GM18507 (cell line): ENCODE measurements at regions not wholly inside any gene's neighbourhood (a gene's known extent, or its start where the extent isn't known, plus 50 kb on each side); places are given as distances from the start of the nearest gene placed in this dataset.

Experiments used
- DNase-seq: peaks from one replicate; pipeline ENCODE4 v3.0.0; 2011; ENCODE audit warnings: low read depth; ENCODE audit not compliant: insufficient read length; ENCODE audit errors: extremely low spot score
- FAIRE-seq: peaks from 2 replicates; lab custom pipeline; 2011; peaks lifted over from hg19 to GRCh38; lab: Jason Lieb, UNC

DNA sequence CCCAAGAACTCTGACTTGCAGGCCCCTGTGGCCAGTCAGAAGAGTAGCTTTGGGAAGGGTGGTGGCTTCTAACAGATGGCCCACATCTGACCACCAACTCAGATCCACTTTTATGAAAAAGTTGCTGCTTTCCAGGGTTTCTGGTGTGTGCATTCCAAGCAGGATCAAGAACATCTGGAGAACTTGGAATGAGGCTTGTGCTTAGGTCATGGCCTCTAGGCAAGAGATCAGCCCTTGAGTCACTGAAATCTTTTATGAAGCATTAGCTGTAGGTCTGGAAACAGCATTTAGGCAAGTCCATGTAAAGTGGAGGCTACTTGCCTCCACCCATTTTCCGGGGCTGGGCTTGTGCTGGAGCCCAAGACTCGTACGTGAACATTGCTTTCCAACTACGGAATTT, 433.3 kb downstream of the SH3GL2 start:
- no peak for DNase-seq
- no peak for FAIRE-seq

DNA sequence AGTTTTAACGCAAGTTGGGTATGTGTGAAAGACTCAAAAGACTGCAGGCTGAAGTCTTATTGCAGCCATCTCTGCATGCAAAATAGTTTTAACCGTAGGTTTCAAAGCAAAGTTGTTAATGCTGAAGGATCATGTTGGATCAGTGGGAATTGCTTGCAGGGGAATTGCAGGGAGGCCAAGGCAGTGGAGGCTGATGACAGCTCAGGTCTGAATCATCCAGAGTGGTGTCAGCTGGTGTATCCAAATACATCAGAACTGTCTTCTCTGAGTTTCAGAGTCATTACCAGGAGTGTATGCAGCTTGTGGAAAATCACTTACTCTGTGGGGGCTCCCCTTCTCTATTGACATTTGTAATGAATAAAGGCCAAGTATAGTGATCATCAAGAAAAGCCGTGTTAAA, 435.7 kb downstream of the SH3GL2 start:
- FAIRE-seq (no peak), DNase-seq (no peak)

DNA sequence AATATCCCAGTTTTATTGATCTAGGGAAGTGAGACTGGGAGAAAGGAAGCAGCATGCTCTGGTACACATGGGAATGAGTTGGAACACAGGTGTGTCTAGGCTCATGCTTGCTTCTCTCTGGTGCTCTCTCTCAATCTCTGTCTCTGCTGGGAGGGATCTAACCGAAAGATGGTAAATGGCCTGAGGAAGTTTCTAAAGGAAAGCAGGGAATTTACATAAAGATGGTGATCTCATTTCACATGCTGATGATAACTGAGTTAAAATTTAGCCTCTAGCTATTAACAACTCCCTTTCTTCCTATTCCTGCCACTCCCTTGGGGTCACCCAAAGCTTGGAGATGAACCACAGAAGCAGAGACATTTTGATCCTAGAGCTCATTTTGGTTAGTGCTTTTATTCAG, 436.2 kb downstream of the SH3GL2 start:
- no peak for FAIRE-seq
- no peak for DNase-seq

DNA sequence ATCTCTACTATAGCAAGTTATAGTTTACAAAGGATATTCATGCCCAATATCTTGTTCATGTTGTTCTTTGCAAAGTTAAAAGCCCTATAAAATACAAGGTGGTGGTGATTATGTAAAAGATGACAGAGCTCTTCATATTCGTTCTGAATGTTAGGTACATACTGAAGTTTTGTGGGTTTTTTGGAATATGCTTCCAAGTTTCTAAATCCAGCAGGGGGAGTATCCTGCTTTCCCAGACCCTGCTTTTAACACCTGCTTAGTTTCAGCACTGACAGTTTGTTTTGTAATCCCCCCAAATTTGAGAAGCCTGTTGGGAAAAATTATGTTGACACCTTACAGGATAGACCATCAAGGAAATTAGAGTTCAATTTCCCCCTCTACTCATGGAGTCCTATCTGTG, 438.3 kb downstream of the SH3GL2 start:
- DNase-seq (no peak), FAIRE-seq (no peak)

DNA sequence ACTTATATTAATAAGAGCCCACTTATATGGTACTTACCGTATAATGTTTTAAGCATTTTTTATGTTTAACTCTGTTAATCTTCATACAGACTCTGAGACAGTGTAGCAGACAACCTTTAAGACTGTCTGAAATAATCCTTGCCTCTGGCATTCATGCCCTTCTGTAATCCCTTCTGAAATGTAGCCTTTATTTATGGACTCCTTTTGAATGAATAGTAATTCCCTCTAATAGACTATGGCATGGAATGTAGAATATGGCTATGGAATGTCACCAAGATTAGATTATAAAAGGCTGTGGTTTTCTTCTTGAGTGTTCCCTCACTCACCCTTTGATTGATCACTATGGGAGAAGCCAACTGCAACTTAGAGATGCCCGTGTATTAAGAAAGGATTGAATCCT, 439.4 kb downstream of the SH3GL2 start:
- DNase-seq (no peak), FAIRE-seq (no peak)

DNA sequence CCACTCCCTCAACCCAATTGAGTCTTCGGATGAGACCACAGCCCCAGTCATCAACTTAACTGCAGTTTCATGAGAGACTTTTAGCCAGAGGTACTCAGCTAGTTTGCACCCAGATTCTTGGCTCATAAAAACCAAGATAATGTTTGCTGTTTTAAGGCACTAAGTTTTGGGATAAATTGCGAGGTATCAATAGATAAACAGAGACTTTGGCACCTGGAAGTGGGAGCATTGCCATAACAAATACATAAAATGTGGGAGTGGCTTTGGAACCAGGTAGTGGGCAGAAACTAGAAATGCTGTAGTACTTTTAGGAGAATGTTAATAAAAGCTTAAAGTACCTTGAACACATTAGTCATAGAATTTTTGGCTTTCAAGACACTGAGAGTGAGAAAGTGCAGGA, 439.8 kb downstream of the SH3GL2 start:
- no peak for DNase-seq
- no peak for FAIRE-seq

DNA sequence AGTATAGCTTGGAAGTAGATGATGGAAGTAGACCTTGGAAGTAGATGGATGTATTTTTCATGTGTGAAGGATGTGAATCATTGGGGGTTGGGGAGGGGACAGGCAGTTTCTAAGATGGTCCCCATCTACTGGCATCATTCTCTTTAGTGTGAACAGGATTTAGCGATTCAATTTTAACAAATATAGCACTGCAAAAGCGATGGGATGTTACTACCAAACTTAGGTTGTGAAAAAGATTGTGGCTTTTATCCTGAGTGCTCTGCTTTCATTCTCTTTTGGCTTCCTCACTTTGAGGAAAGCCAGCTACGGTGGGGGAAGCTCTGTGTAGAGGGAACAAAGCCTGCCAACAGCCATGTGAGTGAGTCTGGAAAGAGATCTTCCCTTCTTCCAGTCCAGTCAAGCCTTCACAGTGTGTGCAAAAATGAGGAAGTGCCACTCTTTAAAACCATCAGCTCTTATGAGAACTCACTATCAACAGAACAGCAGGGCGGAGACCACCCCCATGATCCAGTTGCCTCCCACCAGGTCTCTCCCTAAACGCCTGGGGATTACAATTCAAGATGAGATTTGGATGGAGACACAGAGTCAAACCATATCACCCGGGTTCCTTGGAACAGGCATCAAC, 441.4 kb downstream of the SH3GL2 start:
- DNase-seq, result no peak
- no peak for FAIRE-seq

DNA sequence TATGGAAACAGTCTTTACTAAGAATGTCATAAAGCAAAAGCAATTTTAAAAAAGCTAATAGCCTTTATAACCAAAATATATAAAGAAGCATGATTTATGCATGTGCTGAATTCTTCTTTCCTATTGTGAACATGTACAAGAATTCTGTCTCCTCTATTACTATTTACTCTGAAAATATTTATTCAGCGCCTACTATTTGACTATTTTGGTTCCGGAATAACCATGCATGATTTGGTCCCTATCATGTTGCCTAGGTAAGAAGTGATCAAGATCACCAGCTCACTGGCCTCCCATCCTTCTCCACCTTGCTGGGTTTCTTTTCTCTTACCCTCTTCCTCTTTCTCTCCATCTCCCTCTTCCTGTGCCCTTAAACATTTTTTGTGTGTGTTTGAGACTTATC, 443.8 kb downstream of the SH3GL2 start:
- no peak for FAIRE-seq

DNA sequence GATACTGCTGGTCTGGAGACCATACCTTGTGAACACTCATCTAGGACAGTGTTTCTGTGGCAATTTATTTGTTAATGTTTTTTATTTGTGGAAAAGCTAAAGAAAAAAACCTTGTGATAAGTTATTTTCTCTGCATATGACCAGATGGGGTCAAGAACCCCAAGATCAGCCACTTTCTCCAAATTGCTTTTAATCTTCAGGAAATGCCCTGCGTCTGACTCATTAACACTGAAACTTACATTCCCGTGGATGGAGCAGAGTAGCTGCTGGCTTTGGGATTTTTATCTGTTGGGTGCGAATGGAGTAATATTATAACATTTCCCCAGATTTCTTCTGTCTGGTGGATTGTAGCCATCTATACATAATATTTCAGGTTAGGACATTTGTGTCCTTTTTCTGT, 444.5 kb downstream of the SH3GL2 start:
- FAIRE-seq, result no peak

More for the DNA sequence above, 443.8 kb downstream of the SH3GL2 start:
- DNase-seq, result no peak

DNA sequence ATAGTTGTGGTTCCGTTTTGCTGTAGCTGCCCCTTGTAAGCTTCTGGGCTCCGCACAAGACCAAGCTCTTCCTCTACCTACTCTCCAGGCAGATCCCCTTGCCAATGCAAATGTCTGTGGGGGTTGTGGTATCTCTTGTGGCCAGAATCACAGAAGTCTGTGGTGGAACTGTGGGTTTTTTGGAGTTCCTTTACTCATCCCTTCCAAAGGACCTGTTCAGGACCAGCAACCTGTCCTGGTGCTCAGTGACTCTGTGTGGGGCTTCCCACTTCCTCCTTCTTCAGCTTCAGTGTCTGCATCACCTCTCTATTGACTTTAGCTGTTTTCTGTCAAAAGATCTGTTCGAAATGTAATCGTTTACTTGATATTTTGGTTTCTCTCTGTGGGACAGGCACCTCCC, 441.3 kb upstream of the ADAMTSL1 start:
- DNase-seq (no peak), FAIRE-seq (no peak)

More for the DNA sequence above, 444.5 kb downstream of the SH3GL2 start:
- DNase-seq, result no peak

DNA sequence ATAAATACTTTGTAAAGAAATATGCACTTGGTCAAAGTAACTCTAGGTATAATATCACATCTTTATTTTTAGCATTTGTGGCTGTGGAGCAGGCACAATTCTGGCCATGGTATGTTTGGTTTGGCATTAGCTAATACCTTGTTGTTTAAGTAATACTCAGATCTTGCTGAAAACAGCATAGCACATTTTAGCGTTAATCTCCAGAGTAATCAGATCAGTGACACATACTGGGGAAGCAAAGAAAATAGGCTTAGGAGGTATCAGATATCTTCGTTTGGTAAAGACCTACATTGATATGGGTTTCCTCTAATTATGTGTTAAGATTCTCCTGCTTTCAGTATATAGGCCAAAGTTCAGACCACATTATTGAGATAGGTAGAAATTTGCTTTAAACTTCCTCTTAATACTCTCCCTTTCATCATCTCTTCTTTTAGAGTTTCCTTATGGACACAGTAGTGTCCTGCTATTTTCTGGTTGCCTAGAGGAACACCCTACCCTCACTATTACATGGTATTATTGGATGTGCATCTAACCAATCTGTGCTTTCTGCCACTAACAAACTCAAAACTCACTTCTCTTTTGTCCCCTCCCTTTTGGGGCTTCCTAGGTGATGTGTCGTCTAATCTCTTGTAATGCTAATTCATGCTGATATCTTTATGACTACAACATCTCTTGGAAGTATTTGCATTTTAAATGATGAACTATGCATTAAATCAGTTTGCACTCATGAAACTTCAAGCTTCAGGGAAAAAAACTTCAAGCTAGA, 437.3 kb upstream of the ADAMTSL1 start:
- DNase-seq, result no peak
- FAIRE-seq, result no peak

DNA sequence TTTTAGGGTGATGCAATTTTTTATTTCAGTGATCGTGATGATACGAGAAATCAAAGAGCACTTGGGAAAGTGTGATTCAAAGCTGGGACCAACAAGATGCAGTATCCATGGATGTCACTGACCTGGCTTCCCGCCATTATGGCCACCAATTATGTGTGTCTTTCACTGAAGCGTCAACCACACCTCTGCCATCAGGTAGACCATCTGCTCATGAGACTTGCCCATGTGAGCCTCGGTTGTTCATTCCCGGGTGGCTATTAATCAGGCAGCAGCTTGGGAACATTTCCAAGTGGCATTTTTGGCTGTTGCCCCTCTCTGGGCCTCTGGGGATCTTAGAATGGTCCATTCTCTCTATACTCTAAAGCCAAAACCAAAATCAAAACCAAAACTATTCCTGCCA, 436.0 kb upstream of the ADAMTSL1 start:
- no peak for FAIRE-seq
- no peak for DNase-seq

DNA sequence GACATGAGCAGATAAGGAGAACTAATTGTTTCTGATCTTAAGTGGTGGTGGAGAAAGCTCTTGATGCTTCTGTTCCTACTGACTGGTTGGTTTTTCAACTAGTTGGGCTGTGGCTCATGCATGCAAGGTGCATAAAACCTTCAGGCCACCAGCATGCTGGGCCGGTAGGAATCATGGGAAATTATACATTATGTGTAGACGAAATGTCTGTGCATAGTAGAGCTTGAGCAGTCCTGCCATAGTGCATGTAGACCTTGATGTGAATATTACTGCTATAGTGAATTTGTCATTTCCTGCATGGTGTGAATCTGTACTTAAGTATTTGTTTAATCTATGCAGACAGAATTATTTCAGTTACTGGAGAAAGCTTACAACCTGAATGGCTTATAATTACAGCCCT, 433.6 kb upstream of the ADAMTSL1 start:
- DNase-seq, result no peak
- no peak for FAIRE-seq

DNA sequence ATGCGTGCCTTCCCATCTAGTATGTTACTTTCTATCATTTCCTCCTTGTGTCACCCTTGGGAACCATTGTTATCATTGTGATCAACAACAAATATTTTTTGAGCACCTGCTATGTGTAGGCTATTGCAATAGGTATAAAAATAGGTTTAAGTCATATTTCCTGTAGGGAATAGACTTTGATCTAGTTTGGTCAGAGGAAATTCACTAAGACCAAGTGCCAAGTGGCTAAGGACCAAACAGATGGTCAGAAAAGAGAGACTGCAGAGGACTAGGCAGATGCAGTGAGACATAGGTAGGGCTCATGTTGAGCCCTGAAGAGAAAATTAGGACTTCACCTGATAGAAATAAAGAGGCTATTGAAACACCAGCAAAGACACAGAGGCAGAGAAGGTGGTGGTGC, 430.0 kb upstream of the ADAMTSL1 start:
- DNase-seq, result no peak

DNA sequence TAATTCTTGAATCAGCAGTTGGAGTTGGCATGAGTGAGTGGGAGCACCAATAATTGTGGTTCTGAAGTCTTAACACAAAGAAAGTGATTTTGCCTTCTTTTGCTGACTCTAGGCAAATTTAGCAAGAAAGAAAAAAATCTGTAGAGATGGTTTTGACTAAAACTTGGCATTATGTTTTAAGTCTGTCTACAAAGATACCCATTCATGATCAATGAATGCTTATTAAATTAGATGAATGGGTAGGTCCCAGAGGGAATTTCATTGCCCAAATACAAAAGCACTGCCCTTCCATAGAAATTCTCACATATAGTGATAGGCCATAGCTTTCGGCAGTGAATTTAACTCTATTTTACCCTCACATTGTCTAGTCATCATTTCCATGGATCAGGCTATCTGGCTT, 428.6 kb upstream of the ADAMTSL1 start:
- FAIRE-seq, result no peak
- no peak for DNase-seq

More for the DNA sequence above, 430.0 kb upstream of the ADAMTSL1 start:
- FAIRE-seq, result no peak

DNA sequence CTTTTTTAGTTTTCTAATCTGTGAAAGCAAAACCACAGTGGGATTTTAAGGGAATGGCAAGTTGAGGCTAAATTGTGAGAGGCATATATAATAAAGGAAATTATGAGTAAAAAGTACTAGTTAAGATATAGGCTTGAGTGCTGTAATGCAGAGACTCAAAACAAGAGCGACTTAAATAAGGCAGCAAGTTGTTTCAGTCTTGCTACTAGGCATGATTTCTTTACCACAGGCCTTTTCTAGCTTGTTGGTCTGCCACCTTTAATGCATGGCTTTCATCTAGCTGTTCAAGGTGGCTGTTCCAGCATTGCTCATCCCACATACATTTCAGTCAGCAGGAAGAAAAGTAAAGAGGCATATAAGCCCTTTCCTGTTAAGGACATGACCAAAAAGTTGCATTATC, 427.9 kb upstream of the ADAMTSL1 start:
- no peak for DNase-seq
- no peak for FAIRE-seq

DNA sequence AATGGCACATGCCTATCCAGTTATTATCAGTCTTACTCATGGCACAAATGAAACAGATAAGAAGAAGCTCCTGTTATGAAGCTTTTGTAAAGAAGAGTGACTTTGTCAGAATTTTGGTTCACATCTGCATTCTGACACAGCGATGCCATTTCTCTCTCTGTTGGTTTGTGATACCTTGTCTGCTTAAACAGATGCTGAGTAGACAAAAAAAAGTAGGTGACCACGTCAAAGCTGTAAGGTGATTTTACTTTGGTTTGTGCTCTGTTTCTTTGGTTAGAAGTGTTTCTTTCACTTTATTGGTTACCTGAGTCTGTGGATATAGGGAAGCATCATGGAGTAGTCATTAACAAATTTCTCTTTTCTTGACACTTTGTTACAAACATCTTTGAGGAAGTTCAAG, 422.3 kb upstream of the ADAMTSL1 start:
- FAIRE-seq (no peak), DNase-seq (no peak)

DNA sequence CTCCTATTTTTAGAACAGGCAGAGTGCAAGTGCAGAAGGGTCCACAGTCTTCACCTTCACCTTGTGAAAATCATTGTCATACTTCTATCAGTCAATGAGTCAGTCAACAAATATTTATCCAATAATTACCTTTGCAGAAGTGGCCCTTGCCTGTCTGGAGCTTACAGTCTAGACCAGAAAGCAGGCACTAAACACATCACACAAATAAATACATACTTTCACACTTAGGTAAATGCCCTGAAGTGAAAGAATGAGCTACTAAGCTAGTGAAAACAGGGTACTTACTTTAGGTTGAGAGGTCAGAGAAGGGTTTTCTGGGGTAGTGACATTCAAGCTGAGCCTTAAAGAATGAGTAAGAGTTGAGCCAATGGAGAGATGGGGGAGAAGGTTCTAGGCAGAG, 421.9 kb upstream of the ADAMTSL1 start:
- DNase-seq (no peak), FAIRE-seq (no peak)

DNA sequence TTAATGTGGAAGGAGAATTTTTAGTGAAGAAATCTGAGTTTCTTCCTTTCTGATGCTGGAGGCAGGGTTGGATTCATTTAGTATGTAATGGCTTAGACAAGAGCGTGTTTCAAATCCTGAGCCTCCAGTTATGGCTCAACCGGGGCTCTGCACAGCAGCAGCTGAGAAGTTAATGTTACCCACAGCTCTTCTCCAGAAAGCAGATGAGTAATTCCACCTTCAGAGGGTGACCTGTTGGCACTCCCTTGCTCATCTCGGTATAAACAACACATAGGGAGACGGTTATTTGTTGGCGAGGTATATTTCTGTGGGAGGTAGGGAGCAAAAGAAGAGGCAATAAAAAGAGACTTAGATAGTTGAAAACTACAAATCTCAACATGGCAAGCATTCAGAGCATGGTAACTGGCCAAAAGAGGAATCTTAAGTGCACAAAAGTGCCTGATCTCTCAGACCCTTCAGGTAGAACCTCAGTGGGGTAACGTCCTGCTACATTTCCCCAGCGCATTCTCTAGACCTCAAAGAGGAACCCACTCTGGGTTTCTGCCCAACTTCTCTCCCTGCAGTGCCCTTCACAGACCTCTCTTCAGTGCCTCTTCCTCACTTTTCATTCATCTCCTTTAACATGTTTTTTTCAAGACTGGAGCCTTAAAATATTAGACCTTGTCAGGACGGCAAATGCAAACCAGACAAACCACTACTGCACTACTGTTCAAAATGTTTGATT, 417.5 kb upstream of the ADAMTSL1 start:
- DNase-seq (no peak), FAIRE-seq (no peak)

DNA sequence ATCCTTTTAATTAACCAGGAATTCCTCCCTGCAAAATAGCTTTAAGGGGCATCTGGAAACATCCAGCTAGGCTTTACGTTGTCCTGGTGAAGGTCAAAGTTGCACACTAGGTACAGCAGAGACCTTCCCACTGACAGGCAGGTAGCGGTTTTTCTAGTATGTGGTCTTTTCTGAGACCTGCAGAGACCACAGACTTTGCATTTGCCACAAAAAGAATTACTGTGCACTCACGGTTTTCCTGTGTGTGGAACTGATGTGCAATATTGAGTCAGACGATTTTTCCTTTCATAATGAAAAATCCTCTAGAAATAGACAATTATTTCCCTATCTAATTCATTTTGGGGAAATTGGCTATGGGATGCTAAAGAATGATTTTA, 417.0 kb upstream of the ADAMTSL1 start:
- FAIRE-seq (no peak), DNase-seq (no peak)
